ENCODE measurements at regions not wholly inside any gene's neighbourhood (a gene's known extent, or its start where the extent isn't known, plus 50 kb on each side); places are given as distances from the start of the nearest gene placed in this dataset.

DNA sequence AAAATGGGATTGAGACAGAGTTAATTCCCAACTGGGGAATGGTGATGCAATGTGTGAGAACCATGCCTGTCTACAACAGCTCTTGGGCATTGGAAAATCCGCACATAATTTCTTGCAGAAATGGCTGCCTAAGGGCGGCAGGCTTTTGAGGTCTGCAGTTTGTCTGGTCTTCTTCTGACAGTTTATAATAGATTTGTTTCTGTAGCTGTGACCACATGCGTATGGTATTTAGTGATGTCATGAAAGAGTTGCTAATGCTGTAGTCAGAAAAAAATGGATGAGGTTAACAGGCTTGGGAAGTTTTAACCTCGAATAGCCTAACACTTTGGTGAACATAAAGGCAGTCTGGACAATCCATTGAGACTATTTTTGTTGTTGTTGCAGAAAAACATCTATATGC lies 544.1 kb upstream of the AMELY start:
- TF ChIP-seq, protein P1, sequence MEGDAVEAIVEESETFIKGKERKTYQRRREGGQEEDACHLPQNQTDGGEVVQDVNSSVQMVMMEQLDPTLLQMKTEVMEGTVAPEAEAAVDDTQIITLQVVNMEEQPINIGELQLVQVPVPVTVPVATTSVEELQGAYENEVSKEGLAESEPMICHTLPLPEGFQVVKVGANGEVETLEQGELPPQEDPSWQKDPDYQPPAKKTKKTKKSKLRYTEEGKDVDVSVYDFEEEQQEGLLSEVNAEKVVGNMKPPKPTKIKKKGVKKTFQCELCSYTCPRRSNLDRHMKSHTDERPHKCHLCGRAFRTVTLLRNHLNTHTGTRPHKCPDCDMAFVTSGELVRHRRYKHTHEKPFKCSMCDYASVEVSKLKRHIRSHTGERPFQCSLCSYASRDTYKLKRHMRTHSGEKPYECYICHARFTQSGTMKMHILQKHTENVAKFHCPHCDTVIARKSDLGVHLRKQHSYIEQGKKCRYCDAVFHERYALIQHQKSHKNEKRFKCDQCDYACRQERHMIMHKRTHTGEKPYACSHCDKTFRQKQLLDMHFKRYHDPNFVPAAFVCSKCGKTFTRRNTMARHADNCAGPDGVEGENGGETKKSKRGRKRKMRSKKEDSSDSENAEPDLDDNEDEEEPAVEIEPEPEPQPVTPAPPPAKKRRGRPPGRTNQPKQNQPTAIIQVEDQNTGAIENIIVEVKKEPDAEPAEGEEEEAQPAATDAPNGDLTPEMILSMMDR (IDR thresholded peaks at IDR 0.05 in 4 of 5, conservative IDR thresholded peaks at IDR 0.05 in 1 of 5) = no peak
- no peak for TF ChIP-seq POLR2A (IDR thresholded peaks at IDR 0.05)
